ENCODE measurements at regions not wholly inside any gene's neighbourhood (a gene's known extent, or its start where the extent isn't known, plus 50 kb on each side); places are given as distances from the start of the nearest gene placed in this dataset.

GRCh38 chr3:25044762-25045710 lies 383.0 kb upstream of the RARB start:
- 51 to 83% (median 69%) methylated on average over 2 to 7 of the region's 7 CpGs; no CpG with 5 or more reads in 2 of the 10 experiments for WGBS, 10 experiments
- Histone ChIP-seq H3K4me3 (no peak overlapping the region), H3K4me1 (replicated peaks in 1 of 2) (peaks cover 15 to 25% of the 10 kb centered on the region in 2 donors), H3K27ac (peak overlapping the region in 1 of 2 donors; percentile 30)
- peak; percentile 63 to 92 (median 74) for ATAC-seq (replicated peaks in 6 of 8)
- in situ Hi-C loops (cut with MboI; ENCODE audit: low pct_unique_long_range_greater_than_20kb in 2 of 9, low sequenced_read_pairs in 9 of 9, unreplicated experiment in 9 of 9): no loop called here

- in situ Hi-C loops (cut with MboI; ENCODE audit: low pct_unique_long_range_greater_than_20kb in 2 of 9, low sequenced_read_pairs in 9 of 9, unreplicated experiment in 9 of 9): no loop called here
- no peak overlapping the region for H3K27ac ChIP-seq
- H3K4me1 ChIP-seq (replicated peaks in 1 of 2): peaks cover 15 to 25% of the 10 kb centered on the region in 2 donors
- ATAC-seq (replicated peaks in 6 of 8): peak in 3 of 8 experiments; percentile 63 to 82 (median 63)
- WGBS, 10 experiments: 28 to 100% (median 86%) methylated on average over 1 to 2 of the region's 2 CpGs; no CpG with 5 or more reads in 1 of the 10 experiments
- no peak overlapping the region for H3K4me3 ChIP-seq
These were observed 380.9 kb upstream of the RARB start for GRCh38 chr3:25046911-25047771.

GRCh38 chr3:25049304-25049703 lies 378.8 kb upstream of the RARB start:
- Histone ChIP-seq H3K4me1 (replicated peaks in 1 of 2) (peaks cover 13 to 27% of the 10 kb centered on the region in 2 donors), H3K4me3 (no peak overlapping the region), H3K27ac (no peak overlapping the region)
- in situ Hi-C loops (cut with MboI; ENCODE audit: low pct_unique_long_range_greater_than_20kb in 2 of 9, low sequenced_read_pairs in 9 of 9, unreplicated experiment in 9 of 9): no loop called here
- 0 to 100% (median 84%) methylated on average over 1 to 3 of the region's 3 CpGs for WGBS, 10 experiments
- peak in 3 of 8 experiments; percentile 23 to 62 (median 55) for ATAC-seq (replicated peaks in 6 of 8)

GRCh38 chr3:25053360-25053759 lies 374.7 kb upstream of the RARB start:
- 6 to 100% (median 88%) methylated on average over 1 to 3 of the region's 3 CpGs for WGBS, 10 experiments
- in situ Hi-C loops (cut with MboI; ENCODE audit: low pct_unique_long_range_greater_than_20kb in 2 of 9, low sequenced_read_pairs in 9 of 9, unreplicated experiment in 9 of 9): no loop called here
- Histone ChIP-seq H3K4me3 (no peak overlapping the region), H3K27ac (no peak overlapping the region), H3K4me1 (replicated peaks in 1 of 2) (peaks cover 0 to 8% of the 10 kb centered on the region in 2 donors)
- ATAC-seq (replicated peaks in 6 of 8): no peak

GRCh38 chr3:25056036-25056755 lies 371.9 kb upstream of the RARB start:
- 0 to 100% (median 65%) methylated on average over 1 of the region's 1 CpG; no CpG with 5 or more reads in 6 of the 10 experiments for WGBS, 10 experiments
- Histone ChIP-seq H3K4me3 (no peak overlapping the region), H3K27ac (no peak overlapping the region), H3K4me1 (replicated peaks in 1 of 2) (peaks cover 0 to 8% of the 10 kb centered on the region in 2 donors)
- in situ Hi-C loops (cut with MboI; ENCODE audit: low pct_unique_long_range_greater_than_20kb in 2 of 9, low sequenced_read_pairs in 9 of 9, unreplicated experiment in 9 of 9): no loop called here
- no peak for ATAC-seq (replicated peaks in 6 of 8)

- Histone ChIP-seq H3K4me1 (replicated peaks in 1 of 2) (peaks cover 0 to 8% of the 10 kb centered on the region in 2 donors), H3K27ac (no peak overlapping the region), H3K4me3 (no peak overlapping the region)
- no peak for ATAC-seq (replicated peaks in 6 of 8)
- WGBS, 10 experiments: 10 to 100% (median 88%) methylated on average over 1 to 3 of the region's 3 CpGs; no CpG with 5 or more reads in 2 of the 10 experiments
- in situ Hi-C loops (cut with MboI; ENCODE audit: low pct_unique_long_range_greater_than_20kb in 2 of 9, low sequenced_read_pairs in 9 of 9, unreplicated experiment in 9 of 9): no loop called here
These were observed 371.2 kb upstream of the RARB start for GRCh38 chr3:25056803-25057351.

- Histone ChIP-seq H3K27ac (no peak overlapping the region), H3K4me3 (no peak overlapping the region), H3K4me1 (replicated peaks in 1 of 2) (peaks cover 0 to 8% of the 10 kb centered on the region in 2 donors)
- no peak for ATAC-seq (replicated peaks in 6 of 8)
- 0 to 100% (median 59%) methylated on average over 1 of the region's 1 CpG; no CpG with 5 or more reads in 2 of the 10 experiments for WGBS, 10 experiments
- in situ Hi-C loops (cut with MboI; ENCODE audit: low pct_unique_long_range_greater_than_20kb in 2 of 9, low sequenced_read_pairs in 9 of 9, unreplicated experiment in 9 of 9): no loop called here
These were observed 370.7 kb upstream of the RARB start for GRCh38 chr3:25057379-25057778.

- in situ Hi-C loops (cut with MboI; ENCODE audit: low pct_unique_long_range_greater_than_20kb in 2 of 9, low sequenced_read_pairs in 9 of 9, unreplicated experiment in 9 of 9): no loop called here
- ATAC-seq (replicated peaks in 6 of 8): peak in 1 of 8 experiments; percentile 29
- Histone ChIP-seq H3K4me3 (no peak overlapping the region), H3K27ac (no peak overlapping the region), H3K4me1 (replicated peaks in 1 of 2) (no peaks in the 10 kb centered on the region)
- 20 to 100% (median 85%) methylated on average over 1 to 2 of the region's 2 CpGs; no CpG with 5 or more reads in 1 of the 10 experiments for WGBS, 10 experiments
These were observed 363.4 kb upstream of the RARB start for GRCh38 chr3:25064681-25065080.

- Histone ChIP-seq H3K27ac (no peak overlapping the region), H3K4me3 (no peak overlapping the region), H3K4me1 (replicated peaks in 1 of 2) (no peaks in the 10 kb centered on the region)
- WGBS, 10 experiments: 5 to 100% (median 63%) methylated on average over 1 to 3 of the region's 3 CpGs; no CpG with 5 or more reads in 3 of the 10 experiments
- ATAC-seq (replicated peaks in 6 of 8): no peak
- in situ Hi-C loops (cut with MboI; ENCODE audit: low pct_unique_long_range_greater_than_20kb in 2 of 9, low sequenced_read_pairs in 9 of 9, unreplicated experiment in 9 of 9): no loop called here
These were observed 358.1 kb upstream of the RARB start for GRCh38 chr3:25069970-25070369.

- 49 to 100% (median 90%) methylated on average over 1 to 5 of the region's 5 CpGs for WGBS, 10 experiments
- Histone ChIP-seq H3K27ac (no peak overlapping the region), H3K4me3 (no peak overlapping the region), H3K4me1 (replicated peaks in 1 of 2) (no peaks in the 10 kb centered on the region)
- ATAC-seq (replicated peaks in 6 of 8): no peak
- in situ Hi-C loops (cut with MboI; ENCODE audit: low pct_unique_long_range_greater_than_20kb in 2 of 9, low sequenced_read_pairs in 9 of 9, unreplicated experiment in 9 of 9): no loop called here
These were observed 356.2 kb upstream of the RARB start for GRCh38 chr3:25071846-25072245.

- Histone ChIP-seq H3K27ac (no peak overlapping the region), H3K4me3 (no peak overlapping the region), H3K4me1 (replicated peaks in 1 of 2) (no peaks in the 10 kb centered on the region)
- WGBS, 10 experiments: 0 to 100% (median 92%) methylated on average over 1 of the region's 1 CpG; no CpG with 5 or more reads in 1 of the 10 experiments
- in situ Hi-C loops (cut with MboI; ENCODE audit: low pct_unique_long_range_greater_than_20kb in 2 of 9, low sequenced_read_pairs in 9 of 9, unreplicated experiment in 9 of 9): no loop called here
- ATAC-seq (replicated peaks in 6 of 8): no peak
These were observed 354.6 kb upstream of the RARB start for GRCh38 chr3:25073423-25073822.

- H3K4me3 ChIP-seq: no peak overlapping the region
- WGBS, 10 experiments: 14 to 89% (median 81%) methylated on average over 1 to 3 of the region's 3 CpGs; no CpG with 5 or more reads in 3 of the 10 experiments
- no peak overlapping the region for H3K27ac ChIP-seq
- ATAC-seq (replicated peaks in 6 of 8): peak in 1 of 8 experiments; percentile 50
- no peaks in the 10 kb centered on the region for H3K4me1 ChIP-seq (replicated peaks in 1 of 2)
- in situ Hi-C loops (cut with MboI; ENCODE audit: low pct_unique_long_range_greater_than_20kb in 2 of 9, low sequenced_read_pairs in 9 of 9, unreplicated experiment in 9 of 9): no loop called here
These were observed 353.9 kb upstream of the RARB start for GRCh38 chr3:25074149-25074548.
